ENCODE measurements at regions not wholly inside any gene's neighbourhood (a gene's known extent, or its start where the extent isn't known, plus 50 kb on each side); places are given as distances from the start of the nearest gene placed in this dataset.

GRCh38 chr2:8044046-8044594, 637.7 kb upstream of the ID2 start:
- H3K4me3 ChIP-seq (ENCODE audit: low read depth, low read length) = no peak overlapping the region
- TF ChIP-seq, protein P1, sequence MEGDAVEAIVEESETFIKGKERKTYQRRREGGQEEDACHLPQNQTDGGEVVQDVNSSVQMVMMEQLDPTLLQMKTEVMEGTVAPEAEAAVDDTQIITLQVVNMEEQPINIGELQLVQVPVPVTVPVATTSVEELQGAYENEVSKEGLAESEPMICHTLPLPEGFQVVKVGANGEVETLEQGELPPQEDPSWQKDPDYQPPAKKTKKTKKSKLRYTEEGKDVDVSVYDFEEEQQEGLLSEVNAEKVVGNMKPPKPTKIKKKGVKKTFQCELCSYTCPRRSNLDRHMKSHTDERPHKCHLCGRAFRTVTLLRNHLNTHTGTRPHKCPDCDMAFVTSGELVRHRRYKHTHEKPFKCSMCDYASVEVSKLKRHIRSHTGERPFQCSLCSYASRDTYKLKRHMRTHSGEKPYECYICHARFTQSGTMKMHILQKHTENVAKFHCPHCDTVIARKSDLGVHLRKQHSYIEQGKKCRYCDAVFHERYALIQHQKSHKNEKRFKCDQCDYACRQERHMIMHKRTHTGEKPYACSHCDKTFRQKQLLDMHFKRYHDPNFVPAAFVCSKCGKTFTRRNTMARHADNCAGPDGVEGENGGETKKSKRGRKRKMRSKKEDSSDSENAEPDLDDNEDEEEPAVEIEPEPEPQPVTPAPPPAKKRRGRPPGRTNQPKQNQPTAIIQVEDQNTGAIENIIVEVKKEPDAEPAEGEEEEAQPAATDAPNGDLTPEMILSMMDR (IDR thresholded peaks at IDR 0.05; ENCODE audit: control insufficient read depth, extremely low read depth, insufficient read depth) = no peak
- DNase-seq (ENCODE audit: low read depth) = no peak

DNA sequence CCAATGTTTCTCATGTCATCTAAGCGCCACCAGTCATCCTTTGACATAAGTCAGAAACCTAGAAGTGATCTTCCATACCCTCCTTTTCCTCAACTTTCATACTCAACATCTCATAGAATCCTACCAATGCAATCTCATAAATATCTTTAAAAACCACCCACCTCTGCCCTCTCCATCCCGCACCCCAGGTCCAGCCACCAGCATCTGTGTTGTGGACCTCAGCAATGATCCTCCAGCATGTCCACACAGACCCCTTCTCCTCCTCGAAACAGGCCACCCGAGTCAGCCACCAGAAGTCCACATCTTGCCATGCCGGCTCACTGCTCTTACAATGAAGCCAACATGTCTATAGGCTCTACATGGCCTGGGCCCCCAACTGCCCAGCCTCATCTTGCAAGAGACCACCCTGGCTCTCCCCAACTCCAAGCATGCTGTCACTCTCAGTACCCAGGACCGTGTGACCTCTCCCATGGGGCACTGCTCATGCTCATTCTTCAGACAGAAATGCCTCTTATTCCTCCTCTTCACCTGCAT, 636.7 kb upstream of the ID2 start:
- DNase-seq (ENCODE audit: low read depth) = no peak
- TF ChIP-seq, protein P1 (IDR thresholded peaks at IDR 0.05; ENCODE audit: control insufficient read depth, extremely low read depth, insufficient read depth) = no peak
- H3K4me3 ChIP-seq (ENCODE audit: low read depth, low read length) = no peak overlapping the region

DNA sequence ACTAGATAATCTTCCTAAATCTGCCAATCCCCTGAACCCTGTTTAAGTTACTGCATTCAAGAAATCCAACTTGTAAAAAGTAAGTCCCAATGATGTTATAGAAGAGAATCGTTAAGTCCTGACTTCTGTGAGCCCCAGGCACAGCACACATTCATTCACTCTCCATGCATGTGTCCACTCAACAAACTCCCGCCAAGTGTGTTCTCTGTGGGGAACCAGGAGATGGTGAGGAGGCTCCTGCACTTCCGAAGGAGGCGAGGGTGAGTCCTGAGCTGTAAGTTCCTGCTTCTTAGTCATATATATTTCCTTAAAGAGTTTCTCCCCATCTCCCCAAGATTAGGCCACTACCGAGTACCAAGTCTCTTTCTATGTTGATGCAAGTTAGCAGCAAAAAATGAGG, 635.0 kb upstream of the ID2 start:
- H3K4me3 ChIP-seq (ENCODE audit: low read depth, low read length) = no peak overlapping the region
- no peak for DNase-seq (ENCODE audit: low read depth)
- TF ChIP-seq, protein P1 (IDR thresholded peaks at IDR 0.05; ENCODE audit: control insufficient read depth, extremely low read depth, insufficient read depth) = no peak

- TF ChIP-seq, protein P1 (IDR thresholded peaks at IDR 0.05; ENCODE audit: control insufficient read depth, extremely low read depth, insufficient read depth) = no peak
- H3K4me3 ChIP-seq (ENCODE audit: low read depth, low read length) = no peak overlapping the region
These were observed 632.7 kb upstream of the ID2 start for GRCh38 chr2:8049176-8049575.

GRCh38 chr2:8049851-8050571, 631.8 kb upstream of the ID2 start:
- no peak overlapping the region for H3K4me3 ChIP-seq (ENCODE audit: low read depth, low read length)
- TF ChIP-seq, protein P1 (IDR thresholded peaks at IDR 0.05; ENCODE audit: control insufficient read depth, extremely low read depth, insufficient read depth) = no peak
- no peak for DNase-seq (ENCODE audit: low read depth)

More at GRCh38 chr2:8049176-8049575, 632.7 kb upstream of the ID2 start:
- no peak for DNase-seq (ENCODE audit: low read depth)

- DNase-seq (ENCODE audit: low read depth) = no peak
- no peak overlapping the region for H3K4me3 ChIP-seq (ENCODE audit: low read depth, low read length)
- TF ChIP-seq, protein P1 (IDR thresholded peaks at IDR 0.05; ENCODE audit: control insufficient read depth, extremely low read depth, insufficient read depth) = no peak
These were observed 628.6 kb upstream of the ID2 start for GRCh38 chr2:8053216-8053615.
